GM12878 (cell line): ENCODE measurements at regions not wholly inside any gene's neighbourhood (a gene's known extent, or its start where the extent isn't known, plus 50 kb on each side); places are given as distances from the start of the nearest gene placed in this dataset.

Source experiments
- CEBPB ChIP-seq, 2 experiments: fragments of 150-350 bp in 1 of 2; IDR thresholded peaks; 2 replicates each; pipeline ENCODE4 v1.6.1; 2012 to 2014; ENCODE audit warnings: low read depth in 2 of 2, low read length in 2 of 2, borderline replicate concordance in 1 of 2, inconsistent platforms in 1 of 2
- CTCF ChIP-seq, 3 experiments: IDR thresholded peaks in 2 of 3; conservative IDR thresholded peaks in 1 of 3; 2 replicates each; pipeline ENCODE4 v1.5.1; 2011; ENCODE audit warnings: low read depth in 3 of 3, low read length in 3 of 3, mild to moderate bottlenecking in 3 of 3, control low read depth in 2 of 3, moderate library complexity in 2 of 3, inconsistent platforms in 1 of 3, mixed read lengths in 1 of 3; ENCODE audit not compliant: control insufficient read depth in 2 of 3, insufficient read depth in 1 of 3; ENCODE audit errors: extremely low read depth in 1 of 3
- EZH2 ChIP-seq: IDR thresholded peaks from 2 replicates; pipeline ENCODE4 v1.6.1; 2012; ENCODE audit warnings: low read depth, mild to moderate bottlenecking, control low read depth, inconsistent platforms, low read length, borderline replicate concordance; ENCODE audit not compliant: control insufficient read depth
- FOXM1 ChIP-seq: IDR thresholded peaks from 2 replicates; pipeline ENCODE4 v1.6.1; 2012; ENCODE audit warnings: low read depth, mild to moderate bottlenecking, inconsistent platforms, low read length, moderate library complexity
- IRF3 ChIP-seq: fragments of 450-650 bp; IDR thresholded peaks from 2 replicates; pipeline ENCODE4 v1.6.1; 2014; ENCODE audit warnings: mild to moderate bottlenecking
- KLF5 ChIP-seq: fragments of 450-650 bp; IDR thresholded peaks from 2 replicates; pipeline ENCODE4 v1.6.1; 2014; ENCODE audit warnings: mild to moderate bottlenecking; ENCODE audit not compliant: partially characterized antibody
- NR2C1 ChIP-seq: fragments of 450-650 bp; IDR thresholded peaks from 2 replicates; pipeline ENCODE4 v1.6.1; 2017; ENCODE audit warnings: antibody characterized with exemption, mild to moderate bottlenecking, moderate library complexity
- POLR2AphosphoS5 ChIP-seq: IDR thresholded peaks from 2 replicates; pipeline ENCODE4 v1.6.1; 2011; ENCODE audit warnings: mild to moderate bottlenecking, low read length, inconsistent platforms
- RB1 ChIP-seq: fragments of 450-650 bp; formaldehyde crosslinking; IDR thresholded peaks from 2 replicates; pipeline ENCODE4 v1.6.1; 2017; ENCODE audit warnings: mild to moderate bottlenecking, borderline replicate concordance
- RCOR1 ChIP-seq: conservative IDR thresholded peaks from 2 replicates; pipeline ENCODE4 v1.6.1; 2012; ENCODE audit warnings: low read depth, low read length, improper control_type of control experiment
- SIX5 ChIP-seq: IDR thresholded peaks from 2 replicates; pipeline ENCODE4 v1.6.1; 2011; ENCODE audit warnings: mild to moderate bottlenecking, low read depth, low read length, moderate library complexity; ENCODE audit not compliant: severe bottlenecking
- SUZ12 ChIP-seq: fragments of 200-600 bp; sonication (generic); IDR thresholded peaks from one replicate; pipeline ENCODE4 v1.6.1; 2018; ENCODE audit warnings: antibody characterized with exemption, mild to moderate bottlenecking; ENCODE audit not compliant: unreplicated experiment
- TF ChIP-seq, protein P1 (sequence below): IDR thresholded peaks from 2 replicates; pipeline ENCODE4 v1.6.1; 2012; ENCODE audit warnings: mild to moderate bottlenecking, low read depth, low read length

DNA sequence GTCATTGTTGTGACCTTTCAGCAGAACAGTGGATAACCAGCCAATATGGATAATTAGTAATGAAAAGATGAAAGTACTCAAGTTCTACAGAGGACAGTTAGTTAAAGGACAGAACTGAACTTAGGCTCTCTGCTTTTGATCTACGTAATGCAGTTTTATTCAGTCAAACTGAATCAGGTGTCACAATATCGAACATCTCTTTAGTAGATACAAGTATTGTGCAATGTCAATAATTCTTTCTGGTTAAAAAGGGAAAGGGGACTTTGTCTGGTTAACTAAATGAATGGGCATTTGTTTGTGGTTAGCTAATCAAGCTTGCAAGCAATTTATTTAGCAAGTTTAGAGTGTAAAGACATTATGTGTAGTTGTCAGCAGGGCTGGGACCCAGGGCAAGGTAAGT, 562.2 kb upstream of the PTBP2 start:
- no peak for TF ChIP-seq EZH2
- no peak for TF ChIP-seq IRF3
- no peak for TF ChIP-seq RB1
- TF ChIP-seq CTCF (IDR thresholded peaks at IDR 0.05 in 2 of 3, conservative IDR thresholded peaks at IDR 0.05 in 1 of 3; ENCODE audit: control insufficient read depth in 2 of 3, extremely low read depth in 1 of 3, insufficient read depth in 1 of 3, low read depth in 3 of 3, low read length in 3 of 3): no peak
- no peak for TF ChIP-seq FOXM1
- no peak for TF ChIP-seq SUZ12
- no peak for TF ChIP-seq RCOR1
- TF ChIP-seq, protein P1, sequence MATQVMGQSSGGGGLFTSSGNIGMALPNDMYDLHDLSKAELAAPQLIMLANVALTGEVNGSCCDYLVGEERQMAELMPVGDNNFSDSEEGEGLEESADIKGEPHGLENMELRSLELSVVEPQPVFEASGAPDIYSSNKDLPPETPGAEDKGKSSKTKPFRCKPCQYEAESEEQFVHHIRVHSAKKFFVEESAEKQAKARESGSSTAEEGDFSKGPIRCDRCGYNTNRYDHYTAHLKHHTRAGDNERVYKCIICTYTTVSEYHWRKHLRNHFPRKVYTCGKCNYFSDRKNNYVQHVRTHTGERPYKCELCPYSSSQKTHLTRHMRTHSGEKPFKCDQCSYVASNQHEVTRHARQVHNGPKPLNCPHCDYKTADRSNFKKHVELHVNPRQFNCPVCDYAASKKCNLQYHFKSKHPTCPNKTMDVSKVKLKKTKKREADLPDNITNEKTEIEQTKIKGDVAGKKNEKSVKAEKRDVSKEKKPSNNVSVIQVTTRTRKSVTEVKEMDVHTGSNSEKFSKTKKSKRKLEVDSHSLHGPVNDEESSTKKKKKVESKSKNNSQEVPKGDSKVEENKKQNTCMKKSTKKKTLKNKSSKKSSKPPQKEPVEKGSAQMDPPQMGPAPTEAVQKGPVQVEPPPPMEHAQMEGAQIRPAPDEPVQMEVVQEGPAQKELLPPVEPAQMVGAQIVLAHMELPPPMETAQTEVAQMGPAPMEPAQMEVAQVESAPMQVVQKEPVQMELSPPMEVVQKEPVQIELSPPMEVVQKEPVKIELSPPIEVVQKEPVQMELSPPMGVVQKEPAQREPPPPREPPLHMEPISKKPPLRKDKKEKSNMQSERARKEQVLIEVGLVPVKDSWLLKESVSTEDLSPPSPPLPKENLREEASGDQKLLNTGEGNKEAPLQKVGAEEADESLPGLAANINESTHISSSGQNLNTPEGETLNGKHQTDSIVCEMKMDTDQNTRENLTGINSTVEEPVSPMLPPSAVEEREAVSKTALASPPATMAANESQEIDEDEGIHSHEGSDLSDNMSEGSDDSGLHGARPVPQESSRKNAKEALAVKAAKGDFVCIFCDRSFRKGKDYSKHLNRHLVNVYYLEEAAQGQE: no peak
- no peak for TF ChIP-seq CEBPB (IDR thresholded peaks at IDR 0.05; ENCODE audit: borderline replicate concordance in 1 of 2, low read depth in 2 of 2, low read length in 2 of 2)
- no peak for TF ChIP-seq SIX5
- no peak for TF ChIP-seq KLF5
- no peak for TF ChIP-seq POLR2AphosphoS5
- TF ChIP-seq NR2C1: no peak
